Fibroblast of lung (primary cell): ENCODE measurements at regions not wholly inside any gene's neighbourhood (a gene's known extent, or its start where the extent isn't known, plus 50 kb on each side); places are given as distances from the start of the nearest gene placed in this dataset.

Experiments
- DNase-seq, 2 donors: peaks; one replicate each; pipeline versions ENCODE4 v3.0.0 to v3.0.0-alpha.2; 2010; ENCODE audit warnings: low read depth in 2 of 2
- H2AFZ ChIP-seq: 2 replicates; pipeline ENCODE4 v1.5.1; 2012; ENCODE audit warnings: low read length, control low read depth, inconsistent platforms
- H3K27ac ChIP-seq: 2 replicates; pipeline ENCODE4 v1.5.1; 2011; ENCODE audit warnings: low read length, control low read depth; ENCODE audit not compliant: insufficient read depth
- H3K27me3 ChIP-seq: 2 replicates; pipeline ENCODE4 v1.5.1; 2011; ENCODE audit warnings: mild to moderate bottlenecking, low read length; ENCODE audit not compliant: control insufficient read depth, insufficient read depth
- H3K36me3 ChIP-seq: 2 replicates; pipeline ENCODE4 v1.5.1; 2011; ENCODE audit warnings: low read length; ENCODE audit not compliant: control insufficient read depth, insufficient read depth
- H3K4me1 ChIP-seq: 2 replicates; pipeline ENCODE4 v1.5.1; 2011; ENCODE audit warnings: low read length; ENCODE audit not compliant: control insufficient read depth, insufficient read depth; ENCODE audit errors: extremely low read depth
- H3K4me2 ChIP-seq: 2 replicates; pipeline ENCODE4 v1.5.1; 2011; ENCODE audit warnings: low read length, control low read depth; ENCODE audit not compliant: insufficient read depth; ENCODE audit errors: extremely low read depth
- H3K4me3 ChIP-seq, 4 experiments: fragments of 200-600 bp in 1 of 4; sonication (generic) in 1 of 4; replicated peaks in 1 of 4; 2 replicates each; pipeline ENCODE4 v1.5.1; 2011 to 2016; ENCODE audit warnings: low read length in 4 of 4, low read depth in 3 of 4, mild to moderate bottlenecking in 3 of 4, control low read depth in 2 of 4, inconsistent platforms in 1 of 4, mixed read lengths in 1 of 4; ENCODE audit not compliant: insufficient read depth in 1 of 4; ENCODE audit errors: control extremely low read depth in 1 of 4
- H3K79me2 ChIP-seq: 2 replicates; pipeline ENCODE4 v1.5.1; 2012; ENCODE audit warnings: mild to moderate bottlenecking, low read length, inconsistent platforms; ENCODE audit not compliant: control insufficient read depth, insufficient read depth
- H3K9ac ChIP-seq: 2 replicates; pipeline ENCODE4 v1.5.1; 2011; ENCODE audit warnings: mild to moderate bottlenecking, low read length, control low read depth; ENCODE audit not compliant: insufficient read depth
- H3K9me3 ChIP-seq: 2 replicates; pipeline ENCODE4 v1.5.1; 2012; ENCODE audit warnings: low read depth, low read length; ENCODE audit not compliant: control insufficient read depth, insufficient read depth
- H4K20me1 ChIP-seq: 2 replicates; pipeline ENCODE4 v1.5.1; 2011; ENCODE audit warnings: low read length; ENCODE audit not compliant: control insufficient read depth, insufficient read depth; ENCODE audit errors: extremely low read depth
- CTCF ChIP-seq, 2 donors: IDR thresholded peaks in 1 of 2; conservative IDR thresholded peaks in 1 of 2; 1 replicate in 1 of 2; 2 replicates in 1 of 2; pipeline ENCODE4 v1.5.1; 2011 to 2012; ENCODE audit warnings: low read length in 2 of 2, control low read depth in 1 of 2, inconsistent platforms in 1 of 2, low read depth in 1 of 2, mild to moderate bottlenecking in 1 of 2
- EZH2 ChIP-seq: IDR thresholded peaks from 2 replicates; pipeline ENCODE4 v1.5.1; 2012; ENCODE audit warnings: low read length, control low read depth, mild to moderate bottlenecking; ENCODE audit errors: missing control alignments

- peak overlapping the region; percentile 30 for H3K4me2 ChIP-seq
- H3K9ac ChIP-seq, result no peak overlapping the region
Measured at GRCh38 chr10:63866075-63866746, 345.0 kb downstream of the REEP3 start.

GRCh38 chr10:63866747-63867140 lies 345.5 kb downstream of the REEP3 start:
- Histone ChIP-seq H3K36me3 (no peaks in the 10 kb centered on the region), H3K4me2 (no peak overlapping the region), H3K9ac (no peak overlapping the region), H3K4me1 (no peaks in the 10 kb centered on the region), H3K27me3 (peaks cover 9% of the 10 kb centered on the region), H3K27ac (no peak overlapping the region), H3K9me3 (no peaks in the 10 kb centered on the region), H3K79me2 (no peaks in the 10 kb centered on the region), H2AFZ (no peak overlapping the region), H3K4me3 (no peak overlapping the region), H4K20me1 (no peaks in the 10 kb centered on the region)
- peak in 1 of 2 donors; percentile 8 for TF ChIP-seq CTCF (conservative IDR thresholded peaks at IDR 0.05 in 1 of 2, IDR thresholded peaks at IDR 0.05 in 1 of 2; ENCODE audit: low read depth in 1 of 2, low read length in 2 of 2)
- no peak for TF ChIP-seq EZH2
- DNase-seq, result peak in 1 of 2 donors; percentile 23

More at GRCh38 chr10:63866075-63866746, 345.0 kb downstream of the REEP3 start:
- H3K79me2 ChIP-seq, result no peaks in the 10 kb centered on the region
- DNase-seq, result peak; percentile 39 to 58
- no peaks in the 10 kb centered on the region for H3K36me3 ChIP-seq
- H3K27me3 ChIP-seq, result peaks cover 9% of the 10 kb centered on the region
- no peak overlapping the region for H3K27ac ChIP-seq
- H3K9me3 ChIP-seq, result no peaks in the 10 kb centered on the region
- H2AFZ ChIP-seq, result no peak overlapping the region
- TF ChIP-seq EZH2 (no peak), CTCF (conservative IDR thresholded peaks at IDR 0.05 in 1 of 2, IDR thresholded peaks at IDR 0.05 in 1 of 2; ENCODE audit: low read depth in 1 of 2, low read length in 2 of 2) (peak; percentile 79 to 88)
- peak overlapping the region in 2 of 4 experiments; percentile 16 to 56 for H3K4me3 ChIP-seq
- no peaks in the 10 kb centered on the region for H3K4me1 ChIP-seq
- H4K20me1 ChIP-seq, result no peaks in the 10 kb centered on the region

GRCh38 chr10:63878428-63878827 lies 357.2 kb downstream of the REEP3 start:
- Histone ChIP-seq H3K9me3 (no peaks in the 10 kb centered on the region), H3K4me1 (no peaks in the 10 kb centered on the region)
- TF ChIP-seq CTCF (conservative IDR thresholded peaks at IDR 0.05 in 1 of 2, IDR thresholded peaks at IDR 0.05 in 1 of 2; ENCODE audit: low read depth in 1 of 2, low read length in 2 of 2) (no peak), EZH2 (no peak)

More at GRCh38 chr10:63878428-63878827, 357.2 kb downstream of the REEP3 start:
- no peaks in the 10 kb centered on the region for H3K79me2 ChIP-seq
- H3K9ac ChIP-seq, result no peak overlapping the region
- H3K4me2 ChIP-seq, result no peak overlapping the region
- no peak overlapping the region for H2AFZ ChIP-seq
- no peak for DNase-seq
- no peak overlapping the region for H3K27ac ChIP-seq
- no peaks in the 10 kb centered on the region for H3K36me3 ChIP-seq
- H3K27me3 ChIP-seq, result no peaks in the 10 kb centered on the region
- H4K20me1 ChIP-seq, result no peaks in the 10 kb centered on the region
- no peak overlapping the region for H3K4me3 ChIP-seq
